PC-9 (cell line): ENCODE measurements at regions not wholly inside any gene's neighbourhood (a gene's known extent, or its start where the extent isn't known, plus 50 kb on each side); places are given as distances from the start of the nearest gene placed in this dataset.

Source experiments
- BruUV-seq: library from RNA; stranded (reverse); fragments of 400-500 nt; replicated peaks from 2 replicates; lab custom pipeline; 2021; lab: Mats Ljungman, UMichigan
- CTCF ChIA-PET: fragments of 300-600 bp; sonication (Branson Sonifier 250); formaldehyde crosslinking; loops from one replicate; lab custom pipeline; 2022; ENCODE audit warnings: antibody characterized with exemption; lab: Charles Lee
- POLR2A ChIA-PET: fragments of 300-600 bp; sonication (Branson Sonifier 250); formaldehyde crosslinking; loops from one replicate; lab custom pipeline; 2022; ENCODE audit warnings: antibody characterized with exemption; ENCODE audit not compliant: unreplicated experiment; lab: Charles Lee
- DNase-seq, 2 experiments: peaks; one replicate each; pipeline versions ENCODE4 v3.0.0 to v3.0.0-alpha.2; 2015 to 2022; ENCODE audit warnings: mixed read lengths in 1 of 2
- H2AFZ ChIP-seq: fragments of 200-600 bp; sonication (generic); 2 replicates; pipeline ENCODE4 v1.8.1; 2017; ENCODE audit warnings: antibody characterized with exemption
- H3F3A ChIP-seq: fragments of 200-600 bp; sonication (generic); 2 replicates; pipeline ENCODE4 v1.8.1; 2017; ENCODE audit warnings: antibody characterized with exemption, mild to moderate bottlenecking, low read depth; ENCODE audit not compliant: insufficient read depth
- H3K27ac ChIP-seq: fragments of 200-600 bp; sonication (generic); 2 replicates; pipeline ENCODE4 v1.6.1; 2016; ENCODE audit warnings: mixed run types
- H3K27me3 ChIP-seq: fragments of 200-600 bp; sonication (generic); 2 replicates; pipeline ENCODE4 v1.6.1; 2016; ENCODE audit warnings: low read depth, mixed run types; ENCODE audit not compliant: insufficient read depth
- H3K36me3 ChIP-seq: fragments of 200-600 bp; sonication (generic); 2 replicates; pipeline ENCODE4 v1.6.1; 2016; ENCODE audit warnings: low read depth, mixed run types
- H3K4me1 ChIP-seq: fragments of 200-600 bp; sonication (generic); replicated peaks from 2 replicates; pipeline ENCODE4 v1.6.1; 2016; ENCODE audit warnings: mixed run types; ENCODE audit not compliant: insufficient read depth
- H3K4me2 ChIP-seq: fragments of 200-600 bp; sonication (generic); 2 replicates; pipeline ENCODE4 v1.6.1; 2017; ENCODE audit warnings: mixed run types
- H3K4me3 ChIP-seq: fragments of 200-600 bp; sonication (generic); 2 replicates; pipeline ENCODE4 v1.6.1; 2016; ENCODE audit warnings: mixed run types
- H3K79me2 ChIP-seq: fragments of 200-600 bp; sonication (generic); 2 replicates; pipeline ENCODE4 v1.6.1; 2017; ENCODE audit warnings: low read depth, mixed run types
- H3K9me2 ChIP-seq: fragments of 200-600 bp; sonication (generic); 2 replicates; pipeline ENCODE4 v1.8.1; 2017; ENCODE audit warnings: mild to moderate bottlenecking; ENCODE audit not compliant: insufficient read depth
- H3K9me3 ChIP-seq: fragments of 200-600 bp; sonication (generic); 2 replicates; pipeline ENCODE4 v1.8.1; 2016; ENCODE audit warnings: low read depth; ENCODE audit not compliant: insufficient read depth
- H4K20me1 ChIP-seq: fragments of 200-600 bp; sonication (generic); 2 replicates; pipeline ENCODE4 v1.8.1; 2017; ENCODE audit not compliant: insufficient read depth
- CTCF ChIP-seq: fragments of 200-600 bp; sonication (generic); conservative IDR thresholded peaks from 2 replicates; pipeline ENCODE4 v1.6.1; 2017; ENCODE audit warnings: mixed run types, antibody characterized with exemption, mild to moderate bottlenecking, moderate library complexity
- EZH2 ChIP-seq: fragments of 200-600 bp; sonication (generic); IDR thresholded peaks from 2 replicates; pipeline ENCODE4 v1.8.0; 2017; ENCODE audit warnings: antibody characterized with exemption, low read depth
- intact Hi-C: fragments of 100-400 bp; cut with micrococcal nuclease; formaldehyde crosslinking; loops from one replicate; pipeline ENCODE4 v1.10.0; 2022; ENCODE audit not compliant: unreplicated experiment

- Histone ChIP-seq H3K79me2 (no peaks in the 10 kb centered on the region), H3K4me1 (peaks cover 41% of the 10 kb centered on the region), H3K9me2 (no peaks in the 10 kb centered on the region), H3K9me3 (peaks cover 5% of the 10 kb centered on the region; the same call in 1 of the 2 replicates), H4K20me1 (no peaks in the 10 kb centered on the region), H3K27ac (no peak overlapping the region), H3F3A (peaks cover 18% of the 10 kb centered on the region), H3K36me3 (no peaks in the 10 kb centered on the region), H2AFZ (no peak overlapping the region), H3K4me2 (no peak overlapping the region), H3K4me3 (no peak overlapping the region), H3K27me3 (no peaks in the 10 kb centered on the region)
- TF ChIP-seq CTCF, result no peak
- no peak for TF ChIP-seq EZH2
- POLR2A ChIA-PET, result no interaction called here
- CTCF ChIA-PET, result no interaction called here
- intact Hi-C loops, result no loop called here
- DNase-seq, result peak in 1 of 2 experiments; percentile 62
- no TSS peak for BruUV-seq
Observed at GRCh38 chr12:105862163-105862821, 276.5 kb downstream of the NUAK1 start.

DNA sequence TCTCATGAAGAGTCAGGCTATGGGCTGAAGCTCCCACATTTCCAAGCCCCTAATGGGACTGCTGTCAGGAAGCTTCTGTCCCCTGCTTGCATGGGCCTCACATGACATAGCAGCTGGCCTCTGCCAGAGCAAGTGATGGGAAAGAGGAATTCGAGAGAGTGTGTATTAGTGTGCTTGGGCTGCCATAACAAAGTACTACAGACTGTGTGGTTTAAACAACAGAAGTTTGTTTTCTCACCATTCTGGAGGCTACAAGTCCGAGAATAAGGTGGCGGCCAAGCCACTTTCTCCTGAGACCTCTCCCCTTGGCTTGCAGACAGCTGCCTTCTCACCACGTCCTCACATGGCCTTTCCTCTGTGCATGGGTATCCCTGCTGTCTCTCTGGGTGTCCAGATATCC, 274.4 kb downstream of the NUAK1 start:
- Histone ChIP-seq H3K79me2 (no peaks in the 10 kb centered on the region), H3K9me3 (peaks cover 9% of the 10 kb centered on the region; the same call in 1 of the 2 replicates), H3K27ac (no peak overlapping the region), H3F3A (peaks cover 18% of the 10 kb centered on the region), H3K4me1 (peaks cover 38% of the 10 kb centered on the region), H3K4me2 (no peak overlapping the region), H2AFZ (no peak overlapping the region), H4K20me1 (no peaks in the 10 kb centered on the region), H3K27me3 (no peaks in the 10 kb centered on the region), H3K36me3 (no peaks in the 10 kb centered on the region), H3K9me2 (no peaks in the 10 kb centered on the region), H3K4me3 (no peak overlapping the region)
- POLR2A ChIA-PET, result no interaction called here
- TF ChIP-seq CTCF (no peak), EZH2 (no peak)
- BruUV-seq, result no TSS peak
- CTCF ChIA-PET, result no interaction called here
- intact Hi-C loops, result no loop called here
- no peak for DNase-seq

GRCh38 chr12:105864901-105865300, 273.9 kb downstream of the NUAK1 start:
- Histone ChIP-seq H3K9me2 (no peaks in the 10 kb centered on the region), H3K27ac (no peak overlapping the region), H3K4me3 (no peak overlapping the region), H3K79me2 (no peaks in the 10 kb centered on the region), H4K20me1 (no peaks in the 10 kb centered on the region), H3K4me2 (no peak overlapping the region), H3K27me3 (no peaks in the 10 kb centered on the region), H3K9me3 (peaks cover 9% of the 10 kb centered on the region; the same call in 1 of the 2 replicates), H2AFZ (no peak overlapping the region), H3F3A (peaks cover 13% of the 10 kb centered on the region), H3K4me1 (peaks cover 32% of the 10 kb centered on the region), H3K36me3 (no peaks in the 10 kb centered on the region)
- TF ChIP-seq EZH2, result no peak
- TF ChIP-seq CTCF, result no peak
- CTCF ChIA-PET, result no interaction called here
- intact Hi-C loops, result no loop called here
- POLR2A ChIA-PET, result no interaction called here
- no peak for DNase-seq
- BruUV-seq, result no TSS peak
